HEK293 (cell line): ENCODE measurements at regions not wholly inside any gene's neighbourhood (a gene's known extent, or its start where the extent isn't known, plus 50 kb on each side); places are given as distances from the start of the nearest gene placed in this dataset.

Source experiments
- ATF2 ChIP-seq: fragments of 450-650 bp; formaldehyde crosslinking; IDR thresholded peaks from 2 replicates; pipeline ENCODE4 v1.5.1; 2016; ENCODE audit warnings: missing biosample characterization, missing genetic modification characterization, low read depth
- CTCF ChIP-seq: fragments of 450-650 bp; formaldehyde crosslinking; IDR thresholded peaks from 2 replicates; pipeline ENCODE4 v1.5.1; 2016; ENCODE audit warnings: missing biosample characterization, missing genetic modification characterization
- KLF10 ChIP-seq: fragments of 450-650 bp; IDR thresholded peaks from 2 replicates; pipeline ENCODE4 v1.5.1; 2018; ENCODE audit warnings: missing biosample characterization, mild to moderate bottlenecking, missing genetic modification characterization
- PRDM6 ChIP-seq: fragments of 450-650 bp; formaldehyde crosslinking; IDR thresholded peaks from 2 replicates; pipeline ENCODE4 v1.5.1; 2017; ENCODE audit warnings: missing biosample characterization, missing genetic modification characterization
- YY1 ChIP-seq: fragments of 450-650 bp; formaldehyde crosslinking; IDR thresholded peaks from 2 replicates; pipeline ENCODE4 v1.5.1; 2018; ENCODE audit warnings: missing biosample characterization, missing genetic modification characterization
- ZNF19 ChIP-seq: fragments of 450-650 bp; formaldehyde crosslinking; IDR thresholded peaks from 2 replicates; pipeline ENCODE4; 2016; ENCODE audit warnings: missing biosample characterization, missing genetic modification characterization, low read depth
- ZNF354C ChIP-seq: fragments of 450-650 bp; formaldehyde crosslinking; IDR thresholded peaks from 2 replicates; pipeline ENCODE4 v1.5.1; 2016; ENCODE audit warnings: missing biosample characterization, missing genetic modification characterization, low read depth, borderline replicate concordance
- ZNF560 ChIP-seq: fragments of 450-650 bp; formaldehyde crosslinking; IDR thresholded peaks from 2 replicates; pipeline ENCODE4 v1.5.1; 2017; ENCODE audit warnings: missing biosample characterization, missing genetic modification characterization, borderline replicate concordance
- ZNF580 ChIP-seq: fragments of 450-650 bp; formaldehyde crosslinking; IDR thresholded peaks from 2 replicates; pipeline ENCODE4 v1.5.1; 2016; ENCODE audit warnings: missing biosample characterization, missing genetic modification characterization
- ZNF670 ChIP-seq: fragments of 450-650 bp; formaldehyde crosslinking; IDR thresholded peaks from 2 replicates; pipeline ENCODE4 v1.5.1; 2016; ENCODE audit warnings: missing biosample characterization, missing genetic modification characterization, low read depth
- ZSCAN5A ChIP-seq: fragments of 450-650 bp; formaldehyde crosslinking; IDR thresholded peaks from 2 replicates; pipeline ENCODE4 v1.5.1; 2016; ENCODE audit warnings: missing biosample characterization, missing genetic modification characterization

GRCh38 chr3:106341586-106342162 is 472.9 kb upstream of the CBLB start:
- no peak for TF ChIP-seq CTCF
- no peak for TF ChIP-seq YY1 (tag by site-specific recombination)
- TF ChIP-seq ZNF19 (tag by site-specific recombination) = no peak
- no peak for TF ChIP-seq ZNF354C (tag by site-specific recombination)
- TF ChIP-seq PRDM6 (tag by site-specific recombination) = no peak
- no peak for TF ChIP-seq ZNF580 (tag by site-specific recombination)
- no peak for TF ChIP-seq KLF10 (tag by site-specific recombination)
- TF ChIP-seq ZNF560 (tag by site-specific recombination) = no peak
- no peak for TF ChIP-seq ZSCAN5A (tag by site-specific recombination)
- no peak for TF ChIP-seq ZNF670 (tag by site-specific recombination)
- no peak for TF ChIP-seq ATF2 (tag by site-specific recombination)
